ENCODE measurements at regions not wholly inside any gene's neighbourhood (a gene's known extent, or its start where the extent isn't known, plus 50 kb on each side); places are given as distances from the start of the nearest gene placed in this dataset.
A peak's percentile ranks its signal among the peaks of the same experiment; 100 is the strongest.

GRCh38 chr13:106433066-106433465, 102.4 kb downstream of the EFNB2 start:
- no peak for DNase-seq (ENCODE audit: low read depth in 4 of 4, low spot score in 3 of 4)

- DNase-seq (ENCODE audit: low read depth in 4 of 4, low spot score in 3 of 4), result no peak
Observed at GRCh38 chr13:106432636-106433035, 102.8 kb downstream of the EFNB2 start.

GRCh38 chr13:106426909-106427308, 108.6 kb downstream of the EFNB2 start:
- no peak for DNase-seq (ENCODE audit: low read depth in 4 of 4, low spot score in 3 of 4)

GRCh38 chr13:106425661-106426060, 109.8 kb downstream of the EFNB2 start:
- DNase-seq (ENCODE audit: low read depth in 4 of 4, low spot score in 3 of 4), result peak in 1 of 4 donors; percentile 24

- no peak for DNase-seq (ENCODE audit: low read depth in 4 of 4, low spot score in 3 of 4)
Observed at GRCh38 chr13:106424805-106425204, 110.7 kb downstream of the EFNB2 start.

- no peak for DNase-seq (ENCODE audit: low read depth in 4 of 4, low spot score in 3 of 4)
Observed at GRCh38 chr13:106423530-106423929, 111.9 kb downstream of the EFNB2 start.

- DNase-seq (ENCODE audit: low read depth in 4 of 4, low spot score in 3 of 4), result no peak
Observed at GRCh38 chr13:106418556-106418955, 116.9 kb downstream of the EFNB2 start.

GRCh38 chr13:106417467-106418110, 117.9 kb downstream of the EFNB2 start:
- DNase-seq (ENCODE audit: low read depth in 4 of 4, low spot score in 3 of 4), result no peak

GRCh38 chr13:106416645-106417044, 118.8 kb downstream of the EFNB2 start:
- DNase-seq (ENCODE audit: low read depth in 4 of 4, low spot score in 3 of 4), result no peak

GRCh38 chr13:106415971-106416370, 119.5 kb downstream of the EFNB2 start:
- DNase-seq (ENCODE audit: low read depth in 4 of 4, low spot score in 3 of 4), result no peak

- DNase-seq (ENCODE audit: low read depth in 4 of 4, low spot score in 3 of 4), result peak in 1 of 4 donors; percentile 18
Observed at GRCh38 chr13:106415442-106415841, 120.0 kb downstream of the EFNB2 start.

GRCh38 chr13:106407338-106407737, 128.1 kb downstream of the EFNB2 start:
- DNase-seq (ENCODE audit: low read depth in 4 of 4, low spot score in 3 of 4), result no peak

- DNase-seq (ENCODE audit: low read depth in 4 of 4, low spot score in 3 of 4), result no peak
Observed at GRCh38 chr13:106405731-106406130, 129.7 kb downstream of the EFNB2 start.

GRCh38 chr13:106403280-106403679, 132.2 kb downstream of the EFNB2 start:
- DNase-seq (ENCODE audit: low read depth in 4 of 4, low spot score in 3 of 4), result no peak

GRCh38 chr13:106402866-106403265, 132.6 kb downstream of the EFNB2 start:
- no peak for DNase-seq (ENCODE audit: low read depth in 4 of 4, low spot score in 3 of 4)

GRCh38 chr13:106401081-106401480, 134.4 kb downstream of the EFNB2 start:
- no peak for DNase-seq (ENCODE audit: low read depth in 4 of 4, low spot score in 3 of 4)

GRCh38 chr13:106400289-106400688, 135.2 kb downstream of the EFNB2 start:
- DNase-seq (ENCODE audit: low read depth in 4 of 4, low spot score in 3 of 4), result no peak

- no peak for DNase-seq (ENCODE audit: low read depth in 4 of 4, low spot score in 3 of 4)
Observed at GRCh38 chr13:106398289-106398688, 137.2 kb downstream of the EFNB2 start.

GRCh38 chr13:106393776-106394175, 141.7 kb downstream of the EFNB2 start:
- DNase-seq (ENCODE audit: low read depth in 4 of 4, low spot score in 3 of 4), result no peak

GRCh38 chr13:106391681-106392080, 143.8 kb downstream of the EFNB2 start:
- DNase-seq (ENCODE audit: low read depth in 4 of 4, low spot score in 3 of 4), result no peak

- no peak for DNase-seq (ENCODE audit: low read depth in 4 of 4, low spot score in 3 of 4)
Observed at GRCh38 chr13:106391271-106391670, 144.2 kb downstream of the EFNB2 start.

GRCh38 chr13:106390367-106390766, 145.1 kb downstream of the EFNB2 start:
- DNase-seq (ENCODE audit: low read depth in 4 of 4, low spot score in 3 of 4), result no peak

GRCh38 chr13:106385654-106386053, 149.8 kb downstream of the EFNB2 start:
- DNase-seq (ENCODE audit: low read depth in 4 of 4, low spot score in 3 of 4), result no peak
